Upper lobe of left lung (tissue), 4 donors: ENCODE measurements at regions not wholly inside any gene's neighbourhood (a gene's known extent, or its start where the extent isn't known, plus 50 kb on each side); places are given as distances from the start of the nearest gene placed in this dataset.
"Not testable (repeated sequence)": the region's sequence is repeated elsewhere in the genome, so short reads cannot be mapped to it uniquely, and the experiment has no call there.

Experiments used
- CTCF ChIP-seq, 6 experiments: fragments of 450-650 bp in 4 of 6; fragments of 200-600 bp in 2 of 6; sonication (generic) in 2 of 6; IDR thresholded peaks; one replicate each; pipeline ENCODE4 v1.5.1; 2016 to 2019; ENCODE audit warnings: antibody characterized with exemption in 6 of 6
- EP300 ChIP-seq, 4 donors: sonication (generic); formaldehyde crosslinking; IDR thresholded peaks; one replicate each; pipeline ENCODE4 v1.5.1; 2017; ENCODE audit warnings: antibody characterized with exemption in 4 of 4, control low read depth in 2 of 4

- TF ChIP-seq CTCF, EP300 (IDR thresholded peaks at IDR 0.05): not testable (repeated sequence)
Observed at GRCh38 chr21:9727187-9727586, 794.2 kb upstream of the TPTE start.
